ENCODE measurements at regions not wholly inside any gene's neighbourhood (a gene's known extent, or its start where the extent isn't known, plus 50 kb on each side); places are given as distances from the start of the nearest gene placed in this dataset.

DNA sequence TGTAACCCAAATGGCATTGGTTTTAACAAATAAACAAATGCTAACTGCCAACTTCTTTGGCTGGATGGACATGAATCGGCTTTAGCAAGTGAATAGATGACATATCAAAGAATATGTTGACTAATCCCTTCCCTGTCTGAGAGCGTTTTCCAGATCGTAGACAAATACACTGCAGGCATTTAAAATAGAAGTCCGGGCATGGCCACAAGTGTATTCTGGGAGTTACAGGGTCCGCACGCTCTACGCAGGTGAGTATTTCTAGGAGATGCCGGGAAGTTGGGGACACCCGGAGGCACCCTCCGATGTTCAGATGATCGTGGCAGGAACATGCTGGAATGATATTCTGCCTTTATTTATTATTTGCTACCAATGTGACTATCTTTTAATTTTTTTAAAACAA is 53.2 kb upstream of the ZNF536 start:
- DNase-seq (ENCODE audit: low read depth in 3 of 3, low spot score in 1 of 3), result no peak

DNA sequence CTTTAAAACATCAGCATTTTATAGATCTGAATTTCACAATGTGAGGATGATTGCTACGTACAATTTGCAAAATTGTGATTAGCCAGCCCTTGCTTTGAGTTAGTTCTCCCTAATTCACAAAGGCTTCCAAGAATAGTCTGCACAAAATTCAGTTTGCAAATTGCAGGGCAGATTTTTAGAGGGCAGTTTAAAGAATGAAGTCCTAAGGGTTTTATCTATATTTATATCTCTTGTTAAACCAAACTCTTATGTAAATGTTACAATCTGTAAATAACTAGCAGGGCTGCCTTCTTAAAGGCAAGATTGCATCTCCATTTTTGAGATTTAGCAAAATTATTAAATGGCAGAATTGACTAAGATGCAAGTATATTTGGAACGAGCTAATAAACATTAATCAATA is 52.8 kb upstream of the ZNF536 start:
- DNase-seq (ENCODE audit: low read depth in 3 of 3, low spot score in 1 of 3), result no peak

DNA sequence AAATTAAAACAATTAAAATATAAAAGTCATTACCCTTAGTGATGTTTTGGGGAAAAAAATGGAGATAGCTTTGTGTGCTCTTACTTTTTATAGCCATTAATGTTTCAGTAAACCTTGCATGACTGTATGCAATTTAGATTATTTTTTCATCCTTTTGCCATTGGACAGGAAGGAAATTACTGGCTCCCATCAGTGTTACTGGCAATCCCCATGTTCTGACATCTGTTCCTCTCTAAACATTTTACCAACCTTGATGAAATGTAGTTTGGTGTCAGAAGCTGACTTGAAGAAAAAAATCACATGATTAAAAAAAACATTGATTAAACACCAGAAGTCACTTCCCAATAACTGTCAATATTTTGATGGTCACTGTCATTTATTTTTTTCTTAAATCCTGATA is 52.3 kb upstream of the ZNF536 start:
- DNase-seq (ENCODE audit: low read depth in 3 of 3, low spot score in 1 of 3), result no peak

DNA sequence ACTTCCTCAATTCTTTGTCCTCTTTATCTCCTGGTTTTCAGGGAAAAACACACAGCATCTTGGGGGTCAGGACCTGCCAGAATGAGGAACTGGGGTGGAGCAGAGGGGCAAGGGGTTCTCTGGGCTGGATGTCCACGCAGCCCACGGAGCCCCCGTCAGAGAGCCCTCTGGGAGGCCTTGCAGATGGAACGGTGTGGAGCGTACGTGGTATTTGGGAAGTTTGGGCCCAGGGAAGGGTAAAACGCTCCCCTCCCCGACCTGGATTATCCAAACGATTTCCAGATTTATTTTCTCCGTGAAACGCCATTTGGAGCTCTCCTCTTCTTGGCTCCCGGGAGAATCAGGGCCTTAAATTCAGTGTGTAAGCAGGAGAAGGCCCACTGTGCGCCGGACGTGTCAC is 51.7 kb upstream of the ZNF536 start:
- DNase-seq (ENCODE audit: low read depth in 3 of 3, low spot score in 1 of 3), result no peak

DNA sequence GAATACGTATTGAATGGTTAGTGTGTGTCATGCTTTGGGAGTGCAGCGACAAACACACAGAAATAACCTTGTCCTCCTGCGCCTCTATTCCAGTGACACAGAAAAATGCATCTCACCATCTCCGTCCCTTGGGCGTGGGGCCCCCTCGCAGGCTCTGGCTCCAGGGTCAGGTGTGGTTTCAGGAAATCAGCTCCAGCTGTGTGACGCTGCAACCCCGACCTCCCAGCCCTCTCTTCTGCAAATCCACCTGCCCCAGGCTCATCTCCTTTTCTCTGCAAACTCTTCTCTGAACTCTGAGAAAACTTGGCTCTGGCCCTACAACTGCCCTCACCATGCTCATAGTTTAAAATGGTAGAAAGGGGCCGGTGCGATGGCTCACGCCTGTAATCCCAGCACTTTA is 51.3 kb upstream of the ZNF536 start:
- DNase-seq (ENCODE audit: low read depth in 3 of 3, low spot score in 1 of 3), result no peak

All from stimulated activated CD4-positive, alpha-beta T cell treated with anti-CD3 and anti-CD28 coated beads, TNF-alpha, amount 100 ng/mL, for 1 hour (primary cell).